ENCODE measurements at regions not wholly inside any gene's neighbourhood (a gene's known extent, or its start where the extent isn't known, plus 50 kb on each side); places are given as distances from the start of the nearest gene placed in this dataset.

DNA sequence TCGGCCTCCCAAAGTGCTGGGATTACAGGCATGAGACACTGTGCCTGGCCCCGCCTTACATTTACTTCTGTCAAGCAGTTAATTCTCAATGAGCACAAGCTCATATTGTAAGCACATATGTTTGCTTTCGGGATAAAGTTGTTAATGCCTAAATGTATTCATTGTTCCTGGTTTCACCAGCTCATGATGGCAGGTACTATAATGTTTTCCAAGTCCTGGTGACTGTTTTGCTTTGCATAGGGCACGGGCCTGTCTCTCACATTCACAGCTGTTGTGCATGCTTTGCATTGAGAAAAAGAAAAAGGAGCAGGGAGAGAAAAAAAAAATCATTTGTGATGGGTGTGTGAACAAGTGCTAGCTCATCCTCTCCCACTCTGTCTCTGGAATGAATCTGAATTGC, 661.2 kb upstream of the TENM3 start:
- TF ChIP-seq POLR2AphosphoS5 (IDR thresholded peaks at IDR 0.05; ENCODE audit: low read length), result no peak
- TF ChIP-seq MYC (IDR thresholded peaks at IDR 0.05; ENCODE audit: insufficient read depth, insufficient read length, insufficient replicate concordance, low read length, severe bottlenecking), result no peak
- TF ChIP-seq, protein P1, sequence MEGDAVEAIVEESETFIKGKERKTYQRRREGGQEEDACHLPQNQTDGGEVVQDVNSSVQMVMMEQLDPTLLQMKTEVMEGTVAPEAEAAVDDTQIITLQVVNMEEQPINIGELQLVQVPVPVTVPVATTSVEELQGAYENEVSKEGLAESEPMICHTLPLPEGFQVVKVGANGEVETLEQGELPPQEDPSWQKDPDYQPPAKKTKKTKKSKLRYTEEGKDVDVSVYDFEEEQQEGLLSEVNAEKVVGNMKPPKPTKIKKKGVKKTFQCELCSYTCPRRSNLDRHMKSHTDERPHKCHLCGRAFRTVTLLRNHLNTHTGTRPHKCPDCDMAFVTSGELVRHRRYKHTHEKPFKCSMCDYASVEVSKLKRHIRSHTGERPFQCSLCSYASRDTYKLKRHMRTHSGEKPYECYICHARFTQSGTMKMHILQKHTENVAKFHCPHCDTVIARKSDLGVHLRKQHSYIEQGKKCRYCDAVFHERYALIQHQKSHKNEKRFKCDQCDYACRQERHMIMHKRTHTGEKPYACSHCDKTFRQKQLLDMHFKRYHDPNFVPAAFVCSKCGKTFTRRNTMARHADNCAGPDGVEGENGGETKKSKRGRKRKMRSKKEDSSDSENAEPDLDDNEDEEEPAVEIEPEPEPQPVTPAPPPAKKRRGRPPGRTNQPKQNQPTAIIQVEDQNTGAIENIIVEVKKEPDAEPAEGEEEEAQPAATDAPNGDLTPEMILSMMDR (IDR thresholded peaks at IDR 0.05 in 2 of 3, conservative IDR thresholded peaks at IDR 0.05 in 1 of 3; ENCODE audit: control insufficient read depth in 2 of 3, extremely low read depth in 1 of 3, insufficient read depth in 1 of 3, low read depth in 3 of 3, low read length in 3 of 3), result no peak
- TF ChIP-seq ZNF274 (IDR thresholded peaks at IDR 0.05; ENCODE audit: insufficient read depth, insufficient read length), result no peak
- TF ChIP-seq SIN3A (IDR thresholded peaks at IDR 0.05; ENCODE audit: low read depth, low read length), result no peak
- no peak for TF ChIP-seq EGR1 (IDR thresholded peaks at IDR 0.05; ENCODE audit: borderline replicate concordance in 1 of 2, low read depth in 2 of 2, low read length in 2 of 2)
- no peak for TF ChIP-seq CHD2 (IDR thresholded peaks at IDR 0.05; ENCODE audit: borderline replicate concordance, low read depth, low read length)
- TF ChIP-seq SIX5 (IDR thresholded peaks at IDR 0.05; ENCODE audit: low read depth, low read length, severe bottlenecking), result no peak
- TF ChIP-seq POLR2A (IDR thresholded peaks at IDR 0.05; ENCODE audit: low read depth, low read length), result no peak
- TF ChIP-seq, protein P2, sequence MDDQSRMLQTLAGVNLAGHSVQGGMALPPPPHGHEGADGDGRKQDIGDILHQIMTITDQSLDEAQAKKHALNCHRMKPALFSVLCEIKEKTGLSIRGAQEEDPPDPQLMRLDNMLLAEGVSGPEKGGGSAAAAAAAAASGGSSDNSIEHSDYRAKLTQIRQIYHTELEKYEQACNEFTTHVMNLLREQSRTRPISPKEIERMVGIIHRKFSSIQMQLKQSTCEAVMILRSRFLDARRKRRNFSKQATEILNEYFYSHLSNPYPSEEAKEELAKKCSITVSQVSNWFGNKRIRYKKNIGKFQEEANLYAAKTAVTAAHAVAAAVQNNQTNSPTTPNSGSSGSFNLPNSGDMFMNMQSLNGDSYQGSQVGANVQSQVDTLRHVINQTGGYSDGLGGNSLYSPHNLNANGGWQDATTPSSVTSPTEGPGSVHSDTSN (IDR thresholded peaks at IDR 0.05; ENCODE audit: insufficient replicate concordance, low read depth, low read length), result no peak
- no peak for TF ChIP-seq NFYB (IDR thresholded peaks at IDR 0.05; ENCODE audit: insufficient read depth, low read depth, low read length)
- no peak for TF ChIP-seq CBFB (IDR thresholded peaks at IDR 0.05; ENCODE audit: low read depth)

All from GM12878 (cell line).